ENCODE measurements at regions not wholly inside any gene's neighbourhood (a gene's known extent, or its start where the extent isn't known, plus 50 kb on each side); places are given as distances from the start of the nearest gene placed in this dataset.
"Not testable (repeated sequence)": the region's sequence is repeated elsewhere in the genome, so short reads cannot be mapped to it uniquely, and the experiment has no call there.

- Mint-ChIP-seq H3K4me1 (no peaks in the 10 kb centered on the region), H3K4me3 (no peak overlapping the region), H3K27me3 (no peaks in the 10 kb centered on the region), H3K9me3 (peaks cover 8% of the 10 kb centered on the region), H3K36me3 (no peaks in the 10 kb centered on the region), H3K27ac (no peak overlapping the region)
- no peak for DNase-seq
These were observed 409.4 kb upstream of the SASH1 start for GRCh38 chr6:147933224-147933623.

- no peak overlapping the region for H3K27ac Mint-ChIP-seq
- no peaks in the 10 kb centered on the region for H3K27me3 Mint-ChIP-seq
- no peak overlapping the region for H3K4me3 Mint-ChIP-seq
- H3K4me1 Mint-ChIP-seq: no peaks in the 10 kb centered on the region
- DNase-seq: no peak
- no peaks in the 10 kb centered on the region for H3K36me3 Mint-ChIP-seq
- peaks cover 3% of the 10 kb centered on the region for H3K9me3 Mint-ChIP-seq
These were observed 407.0 kb upstream of the SASH1 start for GRCh38 chr6:147935656-147936055.

GRCh38 chr6:147936703-147937470, 405.8 kb upstream of the SASH1 start:
- H3K36me3 Mint-ChIP-seq: no peaks in the 10 kb centered on the region
- no peak overlapping the region for H3K27ac Mint-ChIP-seq
- no peak for DNase-seq
- no peak overlapping the region for H3K4me3 Mint-ChIP-seq
- peaks cover 3% of the 10 kb centered on the region for H3K9me3 Mint-ChIP-seq
- H3K27me3 Mint-ChIP-seq: no peaks in the 10 kb centered on the region
- H3K4me1 Mint-ChIP-seq: no peaks in the 10 kb centered on the region

- Mint-ChIP-seq H3K36me3 (no peaks in the 10 kb centered on the region), H3K27me3 (no peaks in the 10 kb centered on the region), H3K27ac (no peak overlapping the region), H3K4me3 (no peak overlapping the region), H3K4me1 (no peaks in the 10 kb centered on the region), H3K9me3 (peaks cover 8% of the 10 kb centered on the region)
- DNase-seq: no peak
These were observed 401.5 kb upstream of the SASH1 start for GRCh38 chr6:147941143-147941542.

- H3K9me3 Mint-ChIP-seq: peaks cover 7% of the 10 kb centered on the region
- no peak for DNase-seq
- no peak overlapping the region for H3K4me3 Mint-ChIP-seq
- H3K36me3 Mint-ChIP-seq: no peaks in the 10 kb centered on the region
- H3K27ac Mint-ChIP-seq: no peak overlapping the region
- H3K27me3 Mint-ChIP-seq: no peaks in the 10 kb centered on the region
- no peaks in the 10 kb centered on the region for H3K4me1 Mint-ChIP-seq
These were observed 400.3 kb upstream of the SASH1 start for GRCh38 chr6:147942363-147942762.

GRCh38 chr6:147944122-147944521, 398.5 kb upstream of the SASH1 start:
- Mint-ChIP-seq H3K36me3 (no peaks in the 10 kb centered on the region), H3K27ac (no peak overlapping the region), H3K4me1 (no peaks in the 10 kb centered on the region), H3K9me3 (peaks cover 7% of the 10 kb centered on the region), H3K27me3 (peaks cover 4% of the 10 kb centered on the region), H3K4me3 (no peak overlapping the region)
- DNase-seq: no peak

- H3K27me3 Mint-ChIP-seq: peaks cover 4% of the 10 kb centered on the region
- H3K27ac Mint-ChIP-seq: no peak overlapping the region
- no peaks in the 10 kb centered on the region for H3K36me3 Mint-ChIP-seq
- no peak overlapping the region for H3K4me3 Mint-ChIP-seq
- H3K4me1 Mint-ChIP-seq: no peaks in the 10 kb centered on the region
- DNase-seq: no peak
- H3K9me3 Mint-ChIP-seq: peaks cover 7% of the 10 kb centered on the region
These were observed 395.1 kb upstream of the SASH1 start for GRCh38 chr6:147947521-147947920.

- Mint-ChIP-seq H3K4me3 (no peak overlapping the region), H3K36me3 (no peaks in the 10 kb centered on the region), H3K27me3 (peaks cover 4% of the 10 kb centered on the region), H3K27ac (no peak overlapping the region), H3K4me1 (no peaks in the 10 kb centered on the region), H3K9me3 (peaks cover under 1% of the 10 kb centered on the region)
- DNase-seq: no peak
These were observed 392.5 kb upstream of the SASH1 start for GRCh38 chr6:147949981-147950622.

- no peaks in the 10 kb centered on the region for H3K4me1 Mint-ChIP-seq
- DNase-seq: no peak
- H3K36me3 Mint-ChIP-seq: no peaks in the 10 kb centered on the region
- H3K27ac Mint-ChIP-seq: no peak overlapping the region
- no peaks in the 10 kb centered on the region for H3K9me3 Mint-ChIP-seq
- H3K27me3 Mint-ChIP-seq: peaks cover 4% of the 10 kb centered on the region
- no peak overlapping the region for H3K4me3 Mint-ChIP-seq
These were observed 392.0 kb upstream of the SASH1 start for GRCh38 chr6:147950623-147950987.

GRCh38 chr6:147951726-147952125, 390.9 kb upstream of the SASH1 start:
- no peak for DNase-seq
- Mint-ChIP-seq H3K4me3 (no peak overlapping the region), H3K4me1 (no peaks in the 10 kb centered on the region), H3K36me3 (no peaks in the 10 kb centered on the region), H3K27me3 (peaks cover 4% of the 10 kb centered on the region), H3K27ac (no peak overlapping the region), H3K9me3 (no peaks in the 10 kb centered on the region)

GRCh38 chr6:147954938-147955337, 387.7 kb upstream of the SASH1 start:
- Mint-ChIP-seq H3K4me1 (no peaks in the 10 kb centered on the region), H3K27me3 (no peaks in the 10 kb centered on the region), H3K36me3 (no peaks in the 10 kb centered on the region), H3K9me3 (no peaks in the 10 kb centered on the region), H3K27ac (no peak overlapping the region), H3K4me3 (no peak overlapping the region)
- DNase-seq: no peak

- H3K4me1 Mint-ChIP-seq: no peaks in the 10 kb centered on the region
- H3K27me3 Mint-ChIP-seq: no peaks in the 10 kb centered on the region
- no peak for DNase-seq
- H3K9me3 Mint-ChIP-seq: no peaks in the 10 kb centered on the region
- H3K36me3 Mint-ChIP-seq: no peaks in the 10 kb centered on the region
- no peak overlapping the region for H3K27ac Mint-ChIP-seq
- no peak overlapping the region for H3K4me3 Mint-ChIP-seq
These were observed 384.0 kb upstream of the SASH1 start for GRCh38 chr6:147958683-147959082.

GRCh38 chr6:147961481-147962141, 381.0 kb upstream of the SASH1 start:
- DNase-seq: no peak
- Mint-ChIP-seq H3K36me3 (no peaks in the 10 kb centered on the region), H3K4me3 (no peak overlapping the region), H3K9me3 (peaks cover 5% of the 10 kb centered on the region), H3K4me1 (no peaks in the 10 kb centered on the region), H3K27ac (no peak overlapping the region), H3K27me3 (no peaks in the 10 kb centered on the region)

- not testable (repeated sequence) for H3K4me1 Mint-ChIP-seq, H3K27ac Mint-ChIP-seq, H3K4me3 Mint-ChIP-seq, H3K9me3 Mint-ChIP-seq, DNase-seq, H3K27me3 Mint-ChIP-seq, H3K36me3 Mint-ChIP-seq
These were observed 377.2 kb upstream of the SASH1 start for GRCh38 chr6:147965448-147965847.

- DNase-seq: no peak
- Mint-ChIP-seq H3K4me1 (no peaks in the 10 kb centered on the region), H3K9me3 (no peaks in the 10 kb centered on the region), H3K36me3 (no peaks in the 10 kb centered on the region), H3K4me3 (no peak overlapping the region), H3K27ac (no peak overlapping the region), H3K27me3 (no peaks in the 10 kb centered on the region)
These were observed 371.7 kb upstream of the SASH1 start for GRCh38 chr6:147970970-147971369.

- H3K9me3 Mint-ChIP-seq: no peaks in the 10 kb centered on the region
- no peaks in the 10 kb centered on the region for H3K36me3 Mint-ChIP-seq
- H3K27me3 Mint-ChIP-seq: no peaks in the 10 kb centered on the region
- no peak for DNase-seq
- no peaks in the 10 kb centered on the region for H3K4me1 Mint-ChIP-seq
- H3K4me3 Mint-ChIP-seq: no peak overlapping the region
- H3K27ac Mint-ChIP-seq: no peak overlapping the region
These were observed 370.2 kb upstream of the SASH1 start for GRCh38 chr6:147972448-147972847.
